Stimulated activated CD8-positive, alpha-beta memory T cell treated with anti-CD3 and anti-CD28 coated beads, Interleukin-7, amount 100 ng/mL, for 48 hours (primary cell): ENCODE measurements at regions not wholly inside any gene's neighbourhood (a gene's known extent, or its start where the extent isn't known, plus 50 kb on each side); places are given as distances from the start of the nearest gene placed in this dataset.
"Not testable (repeated sequence)": the region's sequence is repeated elsewhere in the genome, so short reads cannot be mapped to it uniquely, and the experiment has no call there.

Source experiments
- DNase-seq, 2 donors: peaks; one replicate each; pipeline ENCODE4 v3.0.0-alpha.2; 2020; ENCODE audit warnings: low read depth in 1 of 2; ENCODE audit errors: extremely low read depth in 1 of 2

DNA sequence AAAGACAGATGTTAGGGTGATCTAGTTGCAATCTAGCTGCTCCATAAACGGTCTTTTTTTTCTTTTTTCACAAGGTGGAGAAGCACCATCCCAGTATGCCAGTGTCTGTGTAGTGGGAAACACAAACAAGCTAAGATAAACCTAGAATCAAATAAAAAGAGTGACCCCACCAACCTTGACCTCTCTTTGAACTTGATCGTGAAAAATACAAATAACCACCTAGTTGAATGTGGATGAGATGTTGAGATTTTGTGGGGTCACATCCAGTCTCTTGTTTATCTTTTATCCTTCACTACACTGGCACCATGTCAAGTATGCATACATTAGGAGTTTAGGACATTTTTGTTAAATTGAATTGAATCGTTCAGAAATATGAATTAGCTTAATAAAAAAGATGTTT, 194.6 kb upstream of the EYA4 start:
- no peak for DNase-seq

DNA sequence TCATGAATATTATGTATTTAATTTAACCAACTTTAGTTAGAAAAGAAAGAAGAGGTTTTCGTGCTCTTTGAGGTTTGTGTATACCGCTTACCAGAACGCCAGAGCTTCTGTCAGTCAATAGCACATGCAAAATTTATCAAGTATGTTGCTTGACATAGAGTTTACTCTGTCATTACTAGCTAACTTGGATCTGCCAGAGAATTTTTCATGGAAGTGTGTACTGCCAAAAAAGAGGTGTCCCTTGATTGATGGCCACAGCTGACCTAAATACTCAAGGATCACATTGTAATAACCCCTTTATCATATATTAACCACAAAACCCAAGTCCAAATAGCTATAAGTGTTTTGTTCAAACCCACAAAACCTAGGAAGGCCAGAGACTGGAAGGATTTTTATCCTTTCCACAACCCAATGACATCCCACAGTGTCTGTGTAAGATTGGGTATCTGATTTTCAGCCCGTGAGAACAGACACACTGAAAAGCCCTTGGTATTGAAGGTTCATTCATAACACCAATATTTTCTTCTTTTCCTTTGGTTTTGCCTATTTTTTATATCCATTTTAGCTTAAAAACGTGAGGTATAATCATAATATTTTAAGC, 194.0 kb upstream of the EYA4 start:
- DNase-seq, result no peak

DNA sequence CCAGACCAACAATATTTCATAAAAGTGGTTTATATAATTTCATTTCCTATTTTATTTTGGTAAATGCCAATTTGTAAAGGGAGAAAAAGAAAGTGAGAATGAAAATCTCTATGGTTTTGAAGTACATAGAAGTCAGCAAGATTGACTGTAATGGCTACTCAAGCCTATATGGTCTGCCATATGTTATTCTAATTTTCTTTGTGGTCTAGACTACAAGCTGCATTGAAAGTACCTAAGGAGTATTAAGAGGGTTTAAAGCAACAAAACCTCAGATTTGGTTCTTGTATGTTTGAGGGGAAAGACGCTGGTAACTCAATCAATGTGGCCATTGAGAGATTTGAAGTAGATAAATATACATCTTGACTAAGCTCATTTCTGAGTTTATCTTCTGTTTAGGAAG, 193.5 kb upstream of the EYA4 start:
- no peak for DNase-seq

DNA sequence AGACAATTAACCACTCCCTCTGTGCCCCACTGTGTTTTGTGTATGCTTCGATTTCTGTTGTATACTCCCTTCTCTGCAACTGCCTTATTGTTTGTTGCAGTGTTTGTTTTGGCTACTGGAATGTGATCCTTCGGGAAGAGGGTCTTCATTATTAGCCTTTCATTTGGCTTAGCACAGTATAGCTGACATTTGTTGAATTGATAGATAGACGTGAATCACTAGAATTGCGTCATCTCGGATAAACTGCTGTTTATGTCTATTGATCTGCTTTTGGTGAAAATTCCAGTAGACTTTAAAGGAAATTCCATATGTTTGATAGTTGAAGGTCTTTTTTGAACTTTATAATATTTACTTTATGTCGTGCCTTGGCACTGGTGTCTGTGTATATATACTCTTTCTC, 189.9 kb upstream of the EYA4 start:
- no peak for DNase-seq

DNA sequence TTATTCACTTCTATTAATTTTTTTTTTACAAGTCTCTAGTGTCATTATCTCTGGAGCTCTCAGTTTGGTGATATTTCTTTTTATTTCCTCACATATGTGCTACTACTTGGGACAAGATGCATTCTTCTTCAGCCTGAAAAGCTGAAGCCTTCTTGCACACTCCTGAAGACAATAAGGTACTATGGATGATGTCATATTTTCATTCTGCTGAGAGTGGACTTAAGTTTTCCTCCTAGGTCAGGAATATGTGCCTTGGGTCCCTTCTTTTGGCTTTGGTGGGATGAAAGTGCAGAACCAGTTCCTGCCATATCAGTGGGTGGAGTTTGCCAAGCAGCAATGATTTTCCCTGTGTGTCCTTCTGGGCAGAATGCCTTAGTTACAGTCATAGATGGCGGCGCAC, 188.7 kb upstream of the EYA4 start:
- DNase-seq, result no peak

DNA sequence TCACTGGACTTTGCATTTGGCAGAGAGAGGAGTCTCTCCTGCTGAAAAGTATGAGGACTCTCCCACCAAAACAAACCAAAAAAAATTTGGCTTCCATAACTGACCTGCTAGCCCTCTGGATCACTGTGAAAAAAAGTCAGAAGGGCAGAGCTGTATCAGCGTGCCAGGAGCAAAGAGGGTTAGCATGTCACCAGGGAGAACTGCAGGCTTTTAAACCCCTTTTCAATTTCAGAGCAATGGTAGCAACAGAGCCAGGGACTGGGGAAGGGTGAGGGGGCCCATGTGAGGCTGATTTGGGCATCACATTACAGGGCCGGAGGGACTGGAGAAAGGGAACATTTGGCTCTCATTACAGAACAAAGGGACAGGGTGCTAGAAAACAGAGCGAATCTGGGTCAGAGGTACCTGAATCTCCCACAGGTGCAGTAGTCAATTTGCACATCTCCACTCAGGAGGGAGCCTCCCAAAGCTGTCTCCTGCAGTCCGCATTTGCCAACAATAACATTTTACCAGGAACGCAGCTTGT, 185.7 kb upstream of the EYA4 start:
- no peak for DNase-seq

DNA sequence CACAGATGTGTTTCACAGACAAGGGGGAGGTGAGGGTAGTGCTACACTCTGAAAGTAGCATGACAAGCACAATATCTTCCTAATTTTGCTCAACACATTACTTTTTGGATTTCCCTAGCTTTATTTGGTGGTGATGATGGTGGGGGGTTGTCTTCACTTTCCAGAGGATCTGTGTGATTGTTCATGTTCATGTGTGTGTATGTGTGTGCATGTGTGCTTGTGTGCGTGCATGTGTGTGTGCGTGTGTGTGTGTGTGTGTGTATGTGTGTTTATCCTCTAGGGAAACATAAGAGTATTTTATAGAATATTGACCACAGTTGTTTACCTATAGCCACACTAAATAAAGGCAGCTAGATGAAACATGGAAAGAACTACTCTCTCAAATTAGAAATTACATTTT, 183.8 kb upstream of the EYA4 start:
- no peak for DNase-seq

DNA sequence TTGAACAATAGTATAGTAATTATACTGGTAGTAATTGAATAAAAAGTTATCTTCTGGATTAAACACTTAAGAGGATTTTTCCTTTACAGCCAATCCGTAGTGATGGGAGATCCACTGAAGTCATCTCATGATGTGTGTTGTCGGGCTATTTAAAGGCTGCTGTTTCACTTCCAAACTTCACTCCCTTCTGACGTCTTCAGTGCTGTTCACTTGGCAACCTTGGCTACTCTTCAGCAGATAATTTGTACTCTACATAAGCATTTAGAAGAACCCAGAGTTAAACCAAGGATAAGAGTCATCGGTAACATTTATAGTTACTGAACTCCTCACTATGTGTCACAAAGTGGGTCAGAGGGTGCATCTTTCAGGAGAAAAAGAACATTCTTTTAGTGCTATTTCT, 179.1 kb upstream of the EYA4 start:
- DNase-seq, result no peak

DNA sequence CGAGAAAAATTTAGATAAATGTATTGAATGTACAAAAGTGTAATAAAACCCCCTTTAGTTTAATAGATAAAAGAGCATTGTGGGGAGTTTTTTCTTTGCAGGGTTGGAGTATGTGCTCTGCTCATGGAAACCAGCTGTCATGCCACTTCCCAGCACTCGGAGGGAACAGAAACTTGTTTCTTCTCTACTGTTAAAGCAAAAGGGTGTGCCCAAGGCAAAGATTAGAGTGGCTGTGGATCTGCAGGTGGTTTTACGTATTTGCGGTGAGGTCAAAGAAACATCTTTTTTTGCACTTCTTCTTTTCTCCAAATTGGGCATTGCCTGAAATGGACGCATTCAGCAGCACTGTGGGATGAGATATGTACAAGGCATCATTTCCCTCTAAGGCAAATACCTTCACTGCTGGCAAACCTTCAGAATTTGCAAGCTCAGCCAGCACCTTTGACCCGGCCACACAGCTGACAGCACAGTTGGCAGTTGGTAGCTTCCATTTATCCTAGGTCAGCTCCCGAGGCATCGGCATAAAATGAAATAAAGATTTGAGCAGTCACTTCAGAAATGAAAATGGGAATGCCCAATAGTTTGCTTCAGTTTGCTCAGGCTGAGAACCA, 178.4 kb upstream of the EYA4 start:
- DNase-seq, result no peak

DNA sequence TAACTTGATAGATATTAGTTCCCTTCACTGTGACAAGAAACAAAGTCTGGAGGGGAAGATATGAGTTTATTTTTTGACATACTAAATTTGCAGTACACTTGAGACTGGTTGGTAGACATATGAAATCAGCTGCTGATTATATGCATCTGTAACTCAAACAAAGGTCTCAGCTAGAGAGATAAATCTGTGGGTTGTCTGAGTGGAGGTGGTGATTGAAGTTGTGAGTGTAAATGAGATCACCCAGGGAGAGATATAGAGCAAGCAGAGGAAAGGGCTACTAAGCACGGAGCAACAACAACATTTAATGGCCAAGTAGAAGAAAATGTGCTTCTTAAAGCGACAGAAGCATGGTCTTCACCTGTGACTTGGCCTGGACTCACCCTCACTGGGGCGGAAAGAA, 173.2 kb upstream of the EYA4 start:
- DNase-seq, result no peak

DNA sequence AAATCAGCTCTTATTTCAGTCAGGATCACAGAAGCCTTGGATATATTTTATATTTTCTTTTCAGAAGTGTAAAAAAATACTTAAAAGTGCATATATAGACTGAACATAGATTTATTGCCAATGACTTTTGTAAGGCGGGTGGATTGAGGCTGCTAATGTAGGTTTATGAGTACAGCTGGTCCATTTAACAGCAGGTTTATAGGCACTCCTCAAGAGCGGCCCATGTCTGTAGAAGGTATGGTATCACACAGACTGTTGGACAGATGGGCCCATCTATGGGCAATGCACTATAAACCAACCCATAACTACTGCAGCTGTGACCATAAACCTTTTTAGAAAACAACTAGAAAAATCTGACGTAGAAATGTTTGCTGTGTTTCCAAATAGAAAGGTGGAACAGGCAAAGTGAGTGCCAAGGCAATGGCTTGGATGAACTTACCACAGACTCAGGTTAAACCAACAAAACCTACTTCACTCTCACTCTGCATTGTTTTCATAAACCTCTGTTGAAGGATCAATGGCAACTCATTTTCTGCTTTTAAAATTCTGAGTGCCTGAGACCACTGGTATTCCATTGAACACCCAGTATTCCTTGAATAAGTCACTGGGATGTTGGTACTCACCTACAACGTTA, 170.6 kb upstream of the EYA4 start:
- no peak for DNase-seq

DNA sequence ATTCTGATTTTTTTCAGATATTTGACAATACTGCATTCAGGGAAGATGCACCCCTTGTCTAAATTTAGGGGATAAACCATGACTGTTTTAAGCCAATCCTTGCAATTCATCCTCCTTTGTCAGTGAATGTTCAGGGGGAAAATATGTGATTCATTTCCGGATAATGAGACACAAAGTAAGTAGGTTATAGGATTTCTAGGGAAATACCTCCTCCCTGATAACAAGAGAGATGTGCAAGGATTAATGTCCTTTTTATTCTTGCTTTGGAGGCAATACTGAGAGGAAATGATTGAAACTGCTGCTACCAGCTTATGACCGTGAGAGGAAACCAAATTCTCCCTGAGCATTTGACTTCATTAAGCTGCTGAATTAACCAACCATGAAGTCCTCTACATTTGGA, 161.3 kb upstream of the EYA4 start:
- no peak for DNase-seq

DNA sequence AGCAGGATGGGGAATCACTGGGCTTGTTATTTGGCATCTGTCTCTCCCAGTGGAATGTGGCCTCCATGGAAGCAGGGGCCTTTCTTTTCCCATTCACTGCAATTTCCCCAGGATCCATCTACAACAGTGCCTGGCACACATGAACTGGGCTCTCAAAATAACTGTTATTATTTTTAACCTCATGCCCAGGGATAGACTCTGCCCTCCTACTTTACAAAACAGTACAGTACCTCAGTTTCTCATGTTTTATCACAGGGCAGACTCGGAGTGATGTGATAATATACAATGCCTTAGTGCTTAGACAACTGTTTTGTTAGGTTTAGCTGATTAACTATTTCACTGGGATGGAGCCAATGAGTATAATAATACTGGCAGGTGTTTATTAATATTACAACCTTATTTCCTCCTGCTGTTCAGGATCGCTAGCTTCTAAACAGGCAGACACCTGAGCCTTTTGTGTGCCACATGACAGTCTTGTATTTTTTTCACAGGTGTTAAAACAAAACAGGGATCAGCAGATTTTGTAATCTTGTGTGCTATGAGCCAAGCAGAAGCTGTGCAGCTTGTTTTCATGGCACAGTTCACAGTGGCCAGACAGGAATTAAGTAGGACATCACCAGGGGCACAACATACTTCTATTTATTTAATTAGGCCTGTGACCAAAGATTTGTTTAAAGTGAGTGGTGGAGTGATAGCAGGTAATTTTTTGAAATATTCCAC, 157.7 kb upstream of the EYA4 start:
- no peak for DNase-seq

DNA sequence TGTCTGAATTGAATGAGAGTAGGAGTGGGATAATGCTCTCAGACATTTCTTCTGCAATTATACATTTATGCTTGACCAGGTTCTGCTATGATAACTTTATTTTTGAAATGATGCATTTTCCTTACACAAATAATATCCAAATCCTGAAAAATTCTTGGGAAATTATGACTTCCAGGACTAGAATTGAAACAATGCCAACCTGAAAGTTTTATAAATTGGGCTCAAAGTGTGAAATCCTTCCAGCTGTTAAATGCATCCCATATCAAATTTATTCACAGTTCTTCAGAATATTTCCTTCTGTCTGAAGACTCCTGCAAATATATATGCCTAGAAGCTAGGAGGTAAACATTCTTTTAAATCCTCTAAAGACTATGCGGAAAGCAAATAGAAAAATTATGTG, 155.7 kb upstream of the EYA4 start:
- no peak for DNase-seq

DNA sequence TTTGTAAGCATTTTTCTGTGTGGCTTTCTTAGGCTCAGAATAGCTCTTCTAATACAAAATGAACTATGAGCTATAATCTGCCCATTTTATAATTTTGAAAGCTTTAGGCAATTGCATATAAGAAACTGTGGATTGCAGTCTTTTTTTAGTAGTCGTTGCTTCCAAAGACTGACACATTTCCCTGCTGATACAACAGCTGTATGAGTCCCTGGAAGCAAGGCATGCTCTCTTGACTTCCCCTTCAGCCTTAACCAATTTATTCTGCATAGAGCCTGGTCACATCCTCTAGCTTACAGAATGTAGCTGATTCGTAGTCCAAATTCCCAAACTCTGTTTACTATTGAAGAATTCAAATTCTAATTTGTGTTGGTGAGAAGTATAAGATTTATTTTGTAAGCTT, 155.3 kb upstream of the EYA4 start:
- DNase-seq, result no peak

DNA sequence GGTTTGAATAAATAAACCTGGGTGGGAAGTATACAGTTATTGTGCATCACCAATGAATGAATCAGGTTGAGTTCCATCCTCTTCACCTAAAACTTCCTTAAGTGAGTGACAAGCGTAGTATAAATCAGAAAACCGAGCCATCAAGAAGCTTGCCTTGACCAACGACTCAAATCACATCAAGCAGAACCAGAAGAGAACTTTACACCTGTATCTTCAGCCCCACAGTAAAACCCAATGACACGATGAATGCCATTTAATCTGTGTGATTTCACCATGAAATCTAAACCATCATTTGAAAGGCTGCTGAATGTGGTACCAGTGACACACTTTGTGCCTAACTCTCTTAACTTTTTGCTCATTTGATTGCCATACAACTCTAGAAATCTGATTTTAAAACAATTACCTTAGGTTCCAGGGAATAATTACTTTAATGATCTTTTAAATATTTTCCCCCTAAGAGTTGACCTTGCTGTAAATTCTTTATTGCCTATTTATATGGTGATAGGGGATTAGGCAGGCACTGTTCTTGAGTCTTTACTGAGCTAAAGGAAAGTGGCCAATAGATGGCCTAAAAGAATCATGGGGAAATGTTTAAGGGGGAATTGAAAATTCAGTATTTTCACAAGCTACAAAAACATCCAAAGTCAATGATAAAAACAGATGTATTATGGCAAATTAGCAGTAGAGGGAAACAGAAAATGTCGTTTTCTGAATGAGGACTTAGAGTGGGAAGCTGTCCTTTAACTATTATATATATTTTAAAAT, 152.0 kb upstream of the EYA4 start:
- DNase-seq, result no peak

DNA sequence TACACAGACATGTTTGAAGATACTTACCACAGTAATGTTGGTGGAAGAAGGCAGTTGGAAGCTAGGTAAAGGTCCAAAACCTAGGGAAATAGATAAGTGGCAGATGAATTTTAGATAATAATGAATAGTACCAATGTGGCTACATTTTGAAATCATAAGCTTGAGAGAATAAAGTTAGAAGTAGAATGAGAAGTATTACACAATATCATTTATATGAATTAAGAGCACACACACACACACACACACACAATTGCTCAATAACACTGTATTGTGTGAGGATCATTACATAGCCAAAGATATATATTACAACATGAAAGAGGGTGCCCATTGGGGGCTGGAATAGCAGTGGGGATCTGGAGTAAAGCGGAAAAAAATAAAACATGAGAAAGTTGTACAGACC, 149.0 kb upstream of the EYA4 start:
- DNase-seq, result no peak

DNA sequence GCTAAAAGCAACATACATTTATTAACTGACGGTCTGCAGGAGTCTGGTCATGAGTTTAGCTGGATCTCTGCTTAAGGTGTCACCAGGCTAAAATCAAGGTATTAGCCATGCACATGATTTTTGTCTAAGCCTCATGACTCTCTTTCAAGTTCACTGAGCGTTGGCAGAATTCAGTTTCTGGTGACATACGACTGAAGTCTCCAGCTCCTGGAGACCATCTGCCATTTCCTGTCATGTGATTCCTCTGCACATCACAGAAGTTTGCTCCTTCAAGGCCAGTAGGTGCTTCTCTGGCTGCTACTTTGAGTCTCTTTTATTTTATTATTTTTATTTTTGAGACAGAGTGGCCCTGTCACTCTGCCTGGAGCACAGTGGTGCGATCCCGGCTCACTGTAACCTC, 148.4 kb upstream of the EYA4 start:
- DNase-seq, result no peak

DNA sequence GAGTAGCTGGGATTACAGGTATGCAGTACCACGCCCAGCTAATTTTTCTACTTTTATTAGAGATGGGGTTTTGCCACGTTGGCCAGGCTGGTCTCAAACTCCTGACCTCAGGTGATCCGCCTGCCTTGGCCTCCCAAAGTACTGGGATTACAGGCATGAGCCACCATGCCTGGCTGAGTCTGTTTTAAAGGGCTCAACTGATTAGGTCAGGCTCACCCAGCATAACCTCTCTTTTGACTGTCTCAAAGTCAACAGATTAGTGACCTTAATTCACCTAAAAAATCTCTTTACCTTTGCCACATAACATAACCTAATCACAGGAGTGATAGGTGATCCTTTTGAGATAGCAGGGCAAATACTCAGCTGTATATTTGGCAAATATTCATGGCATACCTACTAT, 147.9 kb upstream of the EYA4 start:
- not testable (repeated sequence) for DNase-seq

DNA sequence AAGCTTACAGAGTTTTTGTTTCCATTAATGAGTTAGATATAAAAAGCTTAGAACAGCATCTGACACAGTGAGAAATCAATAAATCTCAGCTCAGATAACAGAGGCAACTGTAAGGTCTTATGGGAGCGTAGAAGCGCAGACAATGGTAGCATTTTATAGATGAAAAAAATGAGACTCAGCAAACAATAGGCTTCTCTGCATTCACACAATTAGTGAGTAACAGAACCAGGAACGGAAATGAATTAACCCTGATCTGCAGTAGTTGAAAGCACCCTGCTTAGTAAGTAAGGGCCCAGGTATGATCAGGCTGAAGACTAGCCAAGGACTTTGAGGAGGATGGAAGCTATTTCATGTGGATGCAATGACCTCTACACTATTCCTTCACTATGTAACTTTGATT, 147.2 kb upstream of the EYA4 start:
- no peak for DNase-seq

DNA sequence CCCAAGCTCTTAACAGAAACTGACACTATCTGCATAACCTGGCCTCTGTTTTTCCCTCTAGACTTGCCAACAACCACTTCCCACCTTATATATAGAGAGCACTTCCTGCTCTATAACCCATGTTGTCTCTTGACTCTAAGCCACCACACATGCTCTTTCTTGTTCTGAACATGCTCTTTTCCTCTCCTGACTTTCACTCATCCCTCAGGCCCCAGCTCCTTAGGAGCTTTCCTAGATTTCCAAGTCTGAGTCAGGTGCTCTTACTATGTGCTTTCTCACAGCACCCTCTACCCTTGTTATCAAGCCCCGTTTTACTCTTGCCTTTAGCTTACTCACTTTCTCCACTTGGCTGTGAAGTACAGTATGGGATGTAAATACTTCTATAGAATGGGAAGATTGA, 143.9 kb upstream of the EYA4 start:
- no peak for DNase-seq
